NCI-H1417 treated with DMSO at 0.1 percent for 48 hours (cell line): ENCODE measurements at regions not wholly inside any gene's neighbourhood (a gene's known extent, or its start where the extent isn't known, plus 50 kb on each side); places are given as distances from the start of the nearest gene placed in this dataset.

ENCODE experiments used
- DNase-seq: peaks from one replicate; lab custom pipeline; 2025; lab: John Stamatoyannopoulos, UW

GRCh38 chr14:41993687-41994086, 387.0 kb downstream of the LRFN5 start:
- DNase-seq, result no peak

- no peak for DNase-seq
Observed at GRCh38 chr14:41986700-41987099, 380.0 kb downstream of the LRFN5 start.

- no peak for DNase-seq
Observed at GRCh38 chr14:41986083-41986645, 379.5 kb downstream of the LRFN5 start.

GRCh38 chr14:41973178-41973577, 366.5 kb downstream of the LRFN5 start:
- DNase-seq, result no peak

GRCh38 chr14:41972531-41972930, 365.9 kb downstream of the LRFN5 start:
- DNase-seq, result no peak

GRCh38 chr14:41960281-41960680, 353.6 kb downstream of the LRFN5 start:
- no peak for DNase-seq

GRCh38 chr14:41957459-41957858, 350.8 kb downstream of the LRFN5 start:
- DNase-seq, result no peak
